MCF 10A (cell line): ENCODE measurements at regions not wholly inside any gene's neighbourhood (a gene's known extent, or its start where the extent isn't known, plus 50 kb on each side); places are given as distances from the start of the nearest gene placed in this dataset.

Experiments used
- BruUV-seq: library from RNA; stranded (reverse); fragments of 400-500 nt; replicated peaks from 2 replicates; lab custom pipeline; 2021; lab: Mats Ljungman, UMichigan
- CTCF ChIA-PET: fragments of 300-600 bp; sonication (Branson Sonifier 250); formaldehyde crosslinking; extraction: SDS; loops from one replicate; lab custom pipeline; 2021; ENCODE audit warnings: antibody characterized with exemption, inconsistent platforms; lab: Yijun Ruan, JAX
- POLR2A ChIA-PET: fragments of 300-600, 350-650 bp; sonication (Branson Sonifier 250); formaldehyde crosslinking; extraction: SDS; loops from one replicate; lab custom pipeline; 2020; ENCODE audit warnings: antibody characterized with exemption, inconsistent platforms; lab: Yijun Ruan, JAX
- DNase-seq: peaks from one replicate; pipeline ENCODE4 v3.0.0-alpha.2; 2018; ENCODE audit not compliant: unreplicated experiment
- H3K27ac Mint-ChIP-seq: one replicate; pipeline ENCODE4 v1.8.0; 2022; ENCODE audit warnings: mild to moderate bottlenecking, low read depth, mixed read lengths; ENCODE audit not compliant: unreplicated experiment
- H3K27me3 Mint-ChIP-seq: one replicate; pipeline ENCODE4 v1.8.0; 2022; ENCODE audit warnings: mixed read lengths; ENCODE audit not compliant: insufficient read depth, unreplicated experiment
- H3K36me3 Mint-ChIP-seq: one replicate; pipeline ENCODE4 v1.8.0; 2022; ENCODE audit warnings: mild to moderate bottlenecking, moderate library complexity, mixed read lengths; ENCODE audit not compliant: insufficient read depth, unreplicated experiment
- H3K4me1 Mint-ChIP-seq: one replicate; pipeline ENCODE4 v1.8.0; 2022; ENCODE audit warnings: mixed read lengths; ENCODE audit not compliant: insufficient read depth, unreplicated experiment
- H3K4me3 Mint-ChIP-seq: one replicate; pipeline ENCODE4 v1.8.0; 2022; ENCODE audit warnings: mild to moderate bottlenecking, moderate library complexity, mixed read lengths; ENCODE audit not compliant: unreplicated experiment
- H3K9me3 Mint-ChIP-seq: one replicate; pipeline ENCODE4 v1.8.0; 2022; ENCODE audit warnings: mixed read lengths; ENCODE audit not compliant: unreplicated experiment
- intact Hi-C: fragments of 100-400 bp; cut with micrococcal nuclease; formaldehyde crosslinking; loops from 2 replicates; pipeline ENCODE4 v1.14.1; 2022
- TF ChIP-seq, protein P1 (sequence below): fragments of 200-600 bp; IDR thresholded peaks from one replicate; pipeline ENCODE4 v1.8.0; 2022; ENCODE audit warnings: antibody characterized with exemption, mild to moderate bottlenecking; ENCODE audit not compliant: unreplicated experiment

DNA sequence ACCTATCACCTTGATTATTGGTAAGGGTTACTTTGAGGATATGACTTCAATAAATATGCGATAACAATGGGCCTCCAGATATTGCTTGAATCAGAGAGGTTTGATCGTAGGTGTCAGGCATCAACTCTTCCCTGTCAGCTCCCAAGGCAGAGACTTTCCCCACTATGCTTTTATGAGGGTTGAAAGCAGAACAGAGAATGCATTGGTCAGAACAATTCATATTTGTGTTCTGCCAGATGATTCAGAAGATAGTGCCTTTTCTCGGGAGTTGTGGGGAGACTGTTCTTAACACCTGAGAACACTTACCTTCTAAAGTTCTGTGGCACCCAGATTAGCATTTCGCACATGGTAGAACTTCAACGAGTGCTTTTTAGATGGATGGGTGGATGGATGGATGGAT lies 386.3 kb upstream of the CADM1 start:
- H3K4me1 Mint-ChIP-seq, result no peaks in the 10 kb centered on the region
- H3K27ac Mint-ChIP-seq, result no peak overlapping the region
- no peak overlapping the region for H3K4me3 Mint-ChIP-seq
- intact Hi-C loops, result no loop called here
- POLR2A ChIA-PET, result no interaction called here
- DNase-seq, result no peak
- no peaks in the 10 kb centered on the region for H3K27me3 Mint-ChIP-seq
- no peaks in the 10 kb centered on the region for H3K36me3 Mint-ChIP-seq
- CTCF ChIA-PET, result no interaction called here
- peaks cover 41% of the 10 kb centered on the region for H3K9me3 Mint-ChIP-seq
- BruUV-seq, result no TSS peak
- TF ChIP-seq, protein P1, sequence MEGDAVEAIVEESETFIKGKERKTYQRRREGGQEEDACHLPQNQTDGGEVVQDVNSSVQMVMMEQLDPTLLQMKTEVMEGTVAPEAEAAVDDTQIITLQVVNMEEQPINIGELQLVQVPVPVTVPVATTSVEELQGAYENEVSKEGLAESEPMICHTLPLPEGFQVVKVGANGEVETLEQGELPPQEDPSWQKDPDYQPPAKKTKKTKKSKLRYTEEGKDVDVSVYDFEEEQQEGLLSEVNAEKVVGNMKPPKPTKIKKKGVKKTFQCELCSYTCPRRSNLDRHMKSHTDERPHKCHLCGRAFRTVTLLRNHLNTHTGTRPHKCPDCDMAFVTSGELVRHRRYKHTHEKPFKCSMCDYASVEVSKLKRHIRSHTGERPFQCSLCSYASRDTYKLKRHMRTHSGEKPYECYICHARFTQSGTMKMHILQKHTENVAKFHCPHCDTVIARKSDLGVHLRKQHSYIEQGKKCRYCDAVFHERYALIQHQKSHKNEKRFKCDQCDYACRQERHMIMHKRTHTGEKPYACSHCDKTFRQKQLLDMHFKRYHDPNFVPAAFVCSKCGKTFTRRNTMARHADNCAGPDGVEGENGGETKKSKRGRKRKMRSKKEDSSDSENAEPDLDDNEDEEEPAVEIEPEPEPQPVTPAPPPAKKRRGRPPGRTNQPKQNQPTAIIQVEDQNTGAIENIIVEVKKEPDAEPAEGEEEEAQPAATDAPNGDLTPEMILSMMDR, result no peak

GRCh38 chr11:115889712-115890111 lies 385.5 kb upstream of the CADM1 start:
- H3K36me3 Mint-ChIP-seq, result no peaks in the 10 kb centered on the region
- peaks cover 41% of the 10 kb centered on the region for H3K9me3 Mint-ChIP-seq
- H3K27ac Mint-ChIP-seq, result no peak overlapping the region
- H3K4me3 Mint-ChIP-seq, result no peak overlapping the region
- H3K4me1 Mint-ChIP-seq, result no peaks in the 10 kb centered on the region
- ChIA-PET CTCF (interaction anchor here (0.7 kb wide), 1 partner anchor 538 kb away, joined by 4 read pairs; no protein-coding TSS in a partner anchor), POLR2A (interaction anchor here (0.7 kb wide), 1 partner anchor 273 kb away, joined by 3 read pairs; no protein-coding TSS in a partner anchor)
- intact Hi-C loops, result no loop called here
- no peaks in the 10 kb centered on the region for H3K27me3 Mint-ChIP-seq
- no peak for DNase-seq
- no TSS peak for BruUV-seq
- TF ChIP-seq, protein P1, result no peak

DNA sequence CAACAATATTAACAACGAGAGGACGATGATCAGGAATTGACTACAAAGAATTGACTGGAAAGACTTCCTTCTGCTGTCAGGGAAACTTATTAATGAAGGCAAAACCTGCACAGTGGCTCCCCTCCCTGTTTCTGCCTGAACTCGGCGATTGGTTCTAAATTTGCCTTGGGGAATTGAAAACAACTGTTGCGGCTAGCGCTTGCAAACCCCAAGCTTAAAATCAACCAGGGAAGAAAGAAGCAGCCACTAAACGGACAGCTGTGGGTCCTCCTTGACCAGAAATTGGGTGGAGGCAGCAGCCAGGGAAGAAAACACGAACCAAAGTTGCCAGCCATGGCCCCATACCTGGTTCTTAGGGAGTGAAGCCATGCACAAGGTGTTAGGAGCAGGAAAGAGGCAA lies 383.5 kb upstream of the CADM1 start:
- peaks cover 43% of the 10 kb centered on the region for H3K9me3 Mint-ChIP-seq
- no peaks in the 10 kb centered on the region for H3K4me1 Mint-ChIP-seq

GRCh38 chr11:115887316-115887715 lies 383.1 kb upstream of the CADM1 start:
- DNase-seq, result no peak
- H3K27me3 Mint-ChIP-seq, result no peaks in the 10 kb centered on the region
- no TSS peak for BruUV-seq
- no peak overlapping the region for H3K4me3 Mint-ChIP-seq
- H3K27ac Mint-ChIP-seq, result no peak overlapping the region
- no peaks in the 10 kb centered on the region for H3K36me3 Mint-ChIP-seq
- ChIA-PET CTCF (no interaction called here), POLR2A (no interaction called here)
- H3K9me3 Mint-ChIP-seq, result peaks cover 42% of the 10 kb centered on the region
- intact Hi-C loops, result no loop called here
- TF ChIP-seq, protein P1, result no peak
- H3K4me1 Mint-ChIP-seq, result no peaks in the 10 kb centered on the region

More for the DNA sequence above, 383.5 kb upstream of the CADM1 start:
- no peak overlapping the region for H3K27ac Mint-ChIP-seq
- no peaks in the 10 kb centered on the region for H3K36me3 Mint-ChIP-seq
- TF ChIP-seq, protein P1, result no peak
- ChIA-PET CTCF (no interaction called here), POLR2A (no interaction called here)
- no peak overlapping the region for H3K4me3 Mint-ChIP-seq
- no TSS peak for BruUV-seq
- intact Hi-C loops, result no loop called here
- no peaks in the 10 kb centered on the region for H3K27me3 Mint-ChIP-seq
- DNase-seq, result no peak
